ENCODE measurements at regions not wholly inside any gene's neighbourhood (a gene's known extent, or its start where the extent isn't known, plus 50 kb on each side); places are given as distances from the start of the nearest gene placed in this dataset.

GRCh38 chr2:39546937-39547336, 109.9 kb upstream of the MAP4K3 start (continued):
- TF ChIP-seq ARID5B (CRISPR knock-in tag; IDR thresholded peaks at IDR 0.05) = peak; percentile 38; the same call in 1 of the 2 replicates
- no peak for TF ChIP-seq ATM (IDR thresholded peaks at IDR 0.05; ENCODE audit: borderline replicate concordance)
- TF ChIP-seq DRAP1 (CRISPR knock-in tag; IDR thresholded peaks at IDR 0.05) = no peak
- TF ChIP-seq, protein P1, sequence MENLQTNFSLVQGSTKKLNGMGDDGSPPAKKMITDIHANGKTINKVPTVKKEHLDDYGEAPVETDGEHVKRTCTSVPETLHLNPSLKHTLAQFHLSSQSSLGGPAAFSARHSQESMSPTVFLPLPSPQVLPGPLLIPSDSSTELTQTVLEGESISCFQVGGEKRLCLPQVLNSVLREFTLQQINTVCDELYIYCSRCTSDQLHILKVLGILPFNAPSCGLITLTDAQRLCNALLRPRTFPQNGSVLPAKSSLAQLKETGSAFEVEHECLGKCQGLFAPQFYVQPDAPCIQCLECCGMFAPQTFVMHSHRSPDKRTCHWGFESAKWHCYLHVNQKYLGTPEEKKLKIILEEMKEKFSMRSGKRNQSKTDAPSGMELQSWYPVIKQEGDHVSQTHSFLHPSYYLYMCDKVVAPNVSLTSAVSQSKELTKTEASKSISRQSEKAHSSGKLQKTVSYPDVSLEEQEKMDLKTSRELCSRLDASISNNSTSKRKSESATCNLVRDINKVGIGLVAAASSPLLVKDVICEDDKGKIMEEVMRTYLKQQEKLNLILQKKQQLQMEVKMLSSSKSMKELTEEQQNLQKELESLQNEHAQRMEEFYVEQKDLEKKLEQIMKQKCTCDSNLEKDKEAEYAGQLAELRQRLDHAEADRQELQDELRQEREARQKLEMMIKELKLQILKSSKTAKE (CRISPR knock-in tag; IDR thresholded peaks at IDR 0.05; ENCODE audit: borderline replicate concordance) = no peak
- TF ChIP-seq ZNF160 (CRISPR knock-in tag; IDR thresholded peaks at IDR 0.05) = no peak
- no peak for TF ChIP-seq NFRKB (IDR thresholded peaks at IDR 0.05)
- 0 out of 2 replicates have a peak, but pooled peaks have one; percentile 56 for TF ChIP-seq JUN (CRISPR knock-in tag; IDR thresholded peaks at IDR 0.05)
- no peak for TF ChIP-seq ZSCAN20 (CRISPR knock-in tag; IDR thresholded peaks at IDR 0.05; ENCODE audit: borderline replicate concordance)
- TF ChIP-seq KLF13 (CRISPR knock-in tag; IDR thresholded peaks at IDR 0.05) = no peak
- TF ChIP-seq ZBTB7A (CRISPR knock-in tag; IDR thresholded peaks at IDR 0.05) = no peak
- no peak for TF ChIP-seq AKAP8 (CRISPR knock-in tag; IDR thresholded peaks at IDR 0.05)
- TF ChIP-seq ZNF678 (CRISPR knock-in tag; IDR thresholded peaks at IDR 0.05) = no peak
- no peak for TF ChIP-seq FOXA1 (IDR thresholded peaks at IDR 0.05)
- 0 out of 2 replicates have a peak, but pooled peaks have one; percentile 24 for TF ChIP-seq FOXA1 (CRISPR knock-in tag; IDR thresholded peaks at IDR 0.05)
- TF ChIP-seq GFI1 (CRISPR knock-in tag; IDR thresholded peaks at IDR 0.05; ENCODE audit: borderline replicate concordance) = no peak
- TF ChIP-seq ZNF512 (CRISPR knock-in tag; IDR thresholded peaks at IDR 0.05) = no peak
- TF ChIP-seq TEAD2 (CRISPR knock-in tag; IDR thresholded peaks at IDR 0.05) = no peak
- TF ChIP-seq, protein P2, sequence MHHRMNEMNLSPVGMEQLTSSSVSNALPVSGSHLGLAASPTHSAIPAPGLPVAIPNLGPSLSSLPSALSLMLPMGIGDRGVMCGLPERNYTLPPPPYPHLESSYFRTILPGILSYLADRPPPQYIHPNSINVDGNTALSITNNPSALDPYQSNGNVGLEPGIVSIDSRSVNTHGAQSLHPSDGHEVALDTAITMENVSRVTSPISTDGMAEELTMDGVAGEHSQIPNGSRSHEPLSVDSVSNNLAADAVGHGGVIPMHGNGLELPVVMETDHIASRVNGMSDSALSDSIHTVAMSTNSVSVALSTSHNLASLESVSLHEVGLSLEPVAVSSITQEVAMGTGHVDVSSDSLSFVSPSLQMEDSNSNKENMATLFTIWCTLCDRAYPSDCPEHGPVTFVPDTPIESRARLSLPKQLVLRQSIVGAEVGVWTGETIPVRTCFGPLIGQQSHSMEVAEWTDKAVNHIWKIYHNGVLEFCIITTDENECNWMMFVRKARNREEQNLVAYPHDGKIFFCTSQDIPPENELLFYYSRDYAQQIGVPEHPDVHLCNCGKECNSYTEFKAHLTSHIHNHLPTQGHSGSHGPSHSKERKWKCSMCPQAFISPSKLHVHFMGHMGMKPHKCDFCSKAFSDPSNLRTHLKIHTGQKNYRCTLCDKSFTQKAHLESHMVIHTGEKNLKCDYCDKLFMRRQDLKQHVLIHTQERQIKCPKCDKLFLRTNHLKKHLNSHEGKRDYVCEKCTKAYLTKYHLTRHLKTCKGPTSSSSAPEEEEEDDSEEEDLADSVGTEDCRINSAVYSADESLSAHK (CRISPR knock-in tag; IDR thresholded peaks at IDR 0.05; ENCODE audit: borderline replicate concordance) = no peak
- no peak for TF ChIP-seq HNF1B (CRISPR knock-in tag; IDR thresholded peaks at IDR 0.05)
- no peak for TF ChIP-seq NFE2L2 (IDR thresholded peaks at IDR 0.05; ENCODE audit: low read length)
